Thyroid gland (tissue), 4 donors: ENCODE measurements at regions not wholly inside any gene's neighbourhood (a gene's known extent, or its start where the extent isn't known, plus 50 kb on each side); places are given as distances from the start of the nearest gene placed in this dataset.

ENCODE experiments used
- POLR2A ChIP-seq, 2 donors: fragments of 450-650 bp; IDR thresholded peaks; one replicate each; pipeline ENCODE4 v1.6.1; 2017; ENCODE audit warnings: antibody characterized with exemption in 2 of 2, mild to moderate bottlenecking in 2 of 2, moderate library complexity in 1 of 2
- TF ChIP-seq, protein P1 (sequence below), 6 experiments: fragments of 200-600 bp in 3 of 6; fragments of 450-650 bp in 3 of 6; sonication (generic) in 3 of 6; IDR thresholded peaks; one replicate each; pipeline ENCODE4 v1.5.1; 2016 to 2019; ENCODE audit warnings: antibody characterized with exemption in 6 of 6, mild to moderate bottlenecking in 2 of 6, inconsistent platforms in 1 of 6, moderate library complexity in 1 of 6

DNA sequence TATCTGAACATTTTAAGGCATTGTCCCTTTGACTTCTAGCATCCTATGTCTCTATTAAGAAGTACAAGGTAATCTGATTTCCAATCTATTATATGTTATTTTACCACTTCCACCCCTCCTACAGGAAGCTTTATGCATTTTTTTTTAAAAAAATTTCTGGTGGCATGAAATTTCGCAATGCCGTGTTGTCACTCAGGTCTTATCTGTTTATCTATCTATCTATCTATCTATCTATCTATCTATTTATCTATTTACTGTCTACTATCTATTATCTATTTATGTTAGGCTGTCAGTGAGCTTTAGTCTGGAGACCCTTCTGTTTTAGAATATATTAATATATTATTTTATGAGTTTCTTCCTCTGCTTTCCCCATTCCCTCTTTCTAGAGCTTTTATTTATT lies 125.3 kb upstream of the FAM9C start:
- TF ChIP-seq POLR2A (IDR thresholded peaks at IDR 0.05): no peak
- TF ChIP-seq, protein P1, sequence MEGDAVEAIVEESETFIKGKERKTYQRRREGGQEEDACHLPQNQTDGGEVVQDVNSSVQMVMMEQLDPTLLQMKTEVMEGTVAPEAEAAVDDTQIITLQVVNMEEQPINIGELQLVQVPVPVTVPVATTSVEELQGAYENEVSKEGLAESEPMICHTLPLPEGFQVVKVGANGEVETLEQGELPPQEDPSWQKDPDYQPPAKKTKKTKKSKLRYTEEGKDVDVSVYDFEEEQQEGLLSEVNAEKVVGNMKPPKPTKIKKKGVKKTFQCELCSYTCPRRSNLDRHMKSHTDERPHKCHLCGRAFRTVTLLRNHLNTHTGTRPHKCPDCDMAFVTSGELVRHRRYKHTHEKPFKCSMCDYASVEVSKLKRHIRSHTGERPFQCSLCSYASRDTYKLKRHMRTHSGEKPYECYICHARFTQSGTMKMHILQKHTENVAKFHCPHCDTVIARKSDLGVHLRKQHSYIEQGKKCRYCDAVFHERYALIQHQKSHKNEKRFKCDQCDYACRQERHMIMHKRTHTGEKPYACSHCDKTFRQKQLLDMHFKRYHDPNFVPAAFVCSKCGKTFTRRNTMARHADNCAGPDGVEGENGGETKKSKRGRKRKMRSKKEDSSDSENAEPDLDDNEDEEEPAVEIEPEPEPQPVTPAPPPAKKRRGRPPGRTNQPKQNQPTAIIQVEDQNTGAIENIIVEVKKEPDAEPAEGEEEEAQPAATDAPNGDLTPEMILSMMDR (IDR thresholded peaks at IDR 0.05): no peak
